PC-9 (cell line): ENCODE measurements at regions not wholly inside any gene's neighbourhood (a gene's known extent, or its start where the extent isn't known, plus 50 kb on each side); places are given as distances from the start of the nearest gene placed in this dataset.

Experiments used
- CTCF ChIP-seq: fragments of 200-600 bp; sonication (generic); conservative IDR thresholded peaks from 2 replicates; pipeline ENCODE4 v1.6.1; 2017; ENCODE audit warnings: mixed run types, antibody characterized with exemption, mild to moderate bottlenecking, moderate library complexity
- EZH2 ChIP-seq: fragments of 200-600 bp; sonication (generic); IDR thresholded peaks from 2 replicates; pipeline ENCODE4 v1.8.0; 2017; ENCODE audit warnings: antibody characterized with exemption, low read depth

GRCh38 chr1:99397863-99398262 is 133.6 kb downstream of the PLPPR4 start:
- no peak for TF ChIP-seq CTCF
- TF ChIP-seq EZH2 = no peak
